ENCODE measurements at regions not wholly inside any gene's neighbourhood (a gene's known extent, or its start where the extent isn't known, plus 50 kb on each side); places are given as distances from the start of the nearest gene placed in this dataset.

DNA sequence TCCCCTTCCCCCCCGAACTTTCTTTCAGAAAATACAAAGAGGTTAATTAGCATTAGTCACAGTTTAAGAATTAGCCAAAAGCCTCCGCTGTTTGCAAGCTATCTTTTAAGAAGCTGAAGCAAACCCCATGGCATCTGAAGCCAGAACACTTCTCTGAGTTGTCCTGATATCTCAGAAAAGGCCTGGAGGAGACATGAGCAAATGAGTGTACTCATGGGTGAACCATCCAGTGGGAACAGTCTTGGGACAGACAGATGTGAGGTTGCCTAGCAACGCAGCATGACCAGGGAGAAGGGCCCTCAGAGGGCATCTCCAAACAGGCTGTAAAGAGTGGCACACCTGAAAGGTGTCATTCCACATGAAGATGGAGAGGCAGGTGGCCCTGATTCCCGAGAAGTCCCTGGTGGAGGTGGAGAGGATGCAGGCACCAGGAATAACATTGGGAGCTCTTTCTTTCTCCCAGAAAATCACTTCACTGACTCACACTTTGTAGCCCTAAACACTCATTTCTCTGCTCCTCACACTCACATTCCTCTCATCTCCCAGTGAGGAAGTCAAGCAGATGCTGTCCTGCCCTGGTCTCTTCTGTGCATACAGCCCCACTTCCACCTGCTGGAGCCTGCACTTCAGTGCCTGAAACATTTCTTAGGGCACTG is 87.0 kb upstream of the TSHZ3 start:
- no peak for DNase-seq
- H3K4me3 ChIP-seq = no peak overlapping the region
- H3K27ac ChIP-seq (ENCODE audit: low read depth in 1 of 2, low read length in 1 of 2) = no peak overlapping the region
- H3K4me1 ChIP-seq (ENCODE audit: control insufficient read depth in 5 of 5, insufficient read depth in 5 of 5, low read length in 5 of 5) = no peaks in the 10 kb centered on the region
- no peak overlapping the region for H3K9ac ChIP-seq (ENCODE audit: insufficient read depth in 1 of 2, low read length in 2 of 2)
- whole genome bisulfite sequencing, 2 donors = 80 to 88% methylated on average over 4 of the region's 4 CpGs
- no peaks in the 10 kb centered on the region for H3K36me3 ChIP-seq (ENCODE audit: control insufficient read depth in 4 of 4, insufficient read depth in 4 of 4, low read length in 4 of 4)
- peaks cover 0 to 4% (median 0%) of the 10 kb centered on the region in 3 donors for H3K27me3 ChIP-seq (ENCODE audit: control insufficient read depth in 3 of 3, insufficient read depth in 3 of 3, low read length in 2 of 3)
- H3K9me3 ChIP-seq (ENCODE audit: control insufficient read depth in 4 of 4, insufficient read depth in 3 of 4, low read length in 3 of 4) = peaks cover 0 to 3% (median 0%) of the 10 kb centered on the region in 4 donors
- TF ChIP-seq, protein P1, sequence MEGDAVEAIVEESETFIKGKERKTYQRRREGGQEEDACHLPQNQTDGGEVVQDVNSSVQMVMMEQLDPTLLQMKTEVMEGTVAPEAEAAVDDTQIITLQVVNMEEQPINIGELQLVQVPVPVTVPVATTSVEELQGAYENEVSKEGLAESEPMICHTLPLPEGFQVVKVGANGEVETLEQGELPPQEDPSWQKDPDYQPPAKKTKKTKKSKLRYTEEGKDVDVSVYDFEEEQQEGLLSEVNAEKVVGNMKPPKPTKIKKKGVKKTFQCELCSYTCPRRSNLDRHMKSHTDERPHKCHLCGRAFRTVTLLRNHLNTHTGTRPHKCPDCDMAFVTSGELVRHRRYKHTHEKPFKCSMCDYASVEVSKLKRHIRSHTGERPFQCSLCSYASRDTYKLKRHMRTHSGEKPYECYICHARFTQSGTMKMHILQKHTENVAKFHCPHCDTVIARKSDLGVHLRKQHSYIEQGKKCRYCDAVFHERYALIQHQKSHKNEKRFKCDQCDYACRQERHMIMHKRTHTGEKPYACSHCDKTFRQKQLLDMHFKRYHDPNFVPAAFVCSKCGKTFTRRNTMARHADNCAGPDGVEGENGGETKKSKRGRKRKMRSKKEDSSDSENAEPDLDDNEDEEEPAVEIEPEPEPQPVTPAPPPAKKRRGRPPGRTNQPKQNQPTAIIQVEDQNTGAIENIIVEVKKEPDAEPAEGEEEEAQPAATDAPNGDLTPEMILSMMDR (IDR thresholded peaks at IDR 0.05; ENCODE audit: control extremely low read depth, extremely low read depth) = no peak
- no peak for ATAC-seq (ENCODE audit: insufficient read depth, low FRiP score)

DNA sequence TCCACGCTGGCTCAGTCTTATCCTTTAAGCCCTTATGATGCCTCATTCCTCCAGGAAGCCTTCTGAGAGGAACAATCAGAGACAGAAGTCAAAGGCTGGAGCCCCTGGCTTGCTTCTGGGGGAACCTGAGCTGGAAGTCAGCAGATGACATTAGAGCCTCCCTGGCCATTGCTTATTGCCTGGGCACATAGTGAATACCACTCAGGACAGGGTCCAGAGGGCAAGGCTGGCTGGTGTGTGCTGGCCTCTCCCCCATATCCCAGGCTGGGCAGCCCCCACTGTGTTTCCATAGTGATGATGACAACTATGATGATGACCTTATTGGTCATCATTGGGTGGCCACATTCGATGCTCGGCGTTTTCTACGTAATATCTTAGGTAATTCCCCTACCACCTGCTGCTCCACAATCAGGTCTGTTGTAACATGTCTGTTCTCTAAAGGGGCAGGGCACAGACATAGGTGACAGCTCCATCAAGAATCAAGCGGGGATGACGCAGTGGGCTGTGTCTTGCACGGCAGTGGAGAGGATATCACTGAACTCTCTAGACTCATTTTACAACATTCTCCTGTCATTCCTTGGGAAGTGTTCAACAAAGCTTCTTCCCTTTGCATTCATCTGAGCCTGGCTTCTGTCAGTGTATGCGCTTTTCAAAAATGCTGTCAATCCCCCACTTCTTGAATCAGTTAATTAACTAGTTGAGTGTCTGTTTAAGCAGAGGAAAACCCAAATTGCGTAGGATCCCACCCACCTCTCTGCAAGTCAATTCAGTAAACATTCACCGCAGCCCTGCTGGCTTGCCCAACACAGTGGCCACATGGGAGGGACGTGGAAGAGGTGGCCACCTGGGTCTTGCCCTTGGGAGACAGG is 89.4 kb upstream of the TSHZ3 start:
- H3K4me1 ChIP-seq (ENCODE audit: control insufficient read depth in 5 of 5, insufficient read depth in 5 of 5, low read length in 5 of 5) = no peaks in the 10 kb centered on the region
- DNase-seq (no peak), ATAC-seq (ENCODE audit: insufficient read depth, low FRiP score) (no peak)
- TF ChIP-seq, protein P1 (IDR thresholded peaks at IDR 0.05; ENCODE audit: control extremely low read depth, extremely low read depth) = no peak
- no peak overlapping the region for H3K9ac ChIP-seq (ENCODE audit: insufficient read depth in 1 of 2, low read length in 2 of 2)
- no peak overlapping the region for H3K4me3 ChIP-seq
- no peaks in the 10 kb centered on the region for H3K9me3 ChIP-seq (ENCODE audit: control insufficient read depth in 4 of 4, insufficient read depth in 3 of 4, low read length in 3 of 4)
- no peaks in the 10 kb centered on the region for H3K36me3 ChIP-seq (ENCODE audit: control insufficient read depth in 4 of 4, insufficient read depth in 4 of 4, low read length in 4 of 4)
- H3K27ac ChIP-seq (ENCODE audit: low read depth in 1 of 2, low read length in 1 of 2) = no peak overlapping the region
- H3K27me3 ChIP-seq (ENCODE audit: control insufficient read depth in 3 of 3, insufficient read depth in 3 of 3, low read length in 2 of 3) = peaks cover 0 to 4% (median 0%) of the 10 kb centered on the region in 3 donors
- 72 to 81% methylated on average over 12 of the region's 12 CpGs for WGBS, 2 donors

DNA sequence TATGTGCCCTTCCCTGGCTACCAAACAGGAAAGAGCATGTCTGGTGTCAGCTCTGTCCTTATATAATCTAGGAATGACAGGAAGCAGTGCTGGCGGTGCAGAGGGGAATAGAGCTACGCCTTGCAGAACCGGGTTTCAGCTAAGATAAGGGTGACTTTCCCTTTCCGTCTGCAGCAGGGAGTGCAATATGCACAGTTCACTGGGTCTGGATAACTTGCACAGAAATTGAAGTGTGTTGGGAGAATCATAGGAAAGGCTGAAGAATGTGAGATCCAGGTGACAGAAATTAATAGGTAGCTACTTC is 90.0 kb upstream of the TSHZ3 start:
- H3K9me3 ChIP-seq (ENCODE audit: control insufficient read depth in 4 of 4, insufficient read depth in 3 of 4, low read length in 3 of 4) = no peaks in the 10 kb centered on the region
- TF ChIP-seq, protein P1 (IDR thresholded peaks at IDR 0.05; ENCODE audit: control extremely low read depth, extremely low read depth) = no peak
- H3K27me3 ChIP-seq (ENCODE audit: control insufficient read depth in 3 of 3, insufficient read depth in 3 of 3, low read length in 2 of 3) = peaks cover 0 to 4% (median 0%) of the 10 kb centered on the region in 3 donors
- H3K4me1 ChIP-seq (ENCODE audit: control insufficient read depth in 5 of 5, insufficient read depth in 5 of 5, low read length in 5 of 5) = peaks cover 0 to under 1% (median 0%) of the 10 kb centered on the region in 5 donors
- DNase-seq (no peak), ATAC-seq (ENCODE audit: insufficient read depth, low FRiP score) (no peak)
- H3K4me3 ChIP-seq = no peak overlapping the region
- no peak overlapping the region for H3K9ac ChIP-seq (ENCODE audit: insufficient read depth in 1 of 2, low read length in 2 of 2)
- no peak overlapping the region for H3K27ac ChIP-seq (ENCODE audit: low read depth in 1 of 2, low read length in 1 of 2)
- no peaks in the 10 kb centered on the region for H3K36me3 ChIP-seq (ENCODE audit: control insufficient read depth in 4 of 4, insufficient read depth in 4 of 4, low read length in 4 of 4)
- WGBS, 2 donors = 45 to 49% methylated on average over 4 of the region's 4 CpGs

Data from lung (tissue), 11 donors.